ENCODE measurements at regions not wholly inside any gene's neighbourhood (a gene's known extent, or its start where the extent isn't known, plus 50 kb on each side); places are given as distances from the start of the nearest gene placed in this dataset.

DNA sequence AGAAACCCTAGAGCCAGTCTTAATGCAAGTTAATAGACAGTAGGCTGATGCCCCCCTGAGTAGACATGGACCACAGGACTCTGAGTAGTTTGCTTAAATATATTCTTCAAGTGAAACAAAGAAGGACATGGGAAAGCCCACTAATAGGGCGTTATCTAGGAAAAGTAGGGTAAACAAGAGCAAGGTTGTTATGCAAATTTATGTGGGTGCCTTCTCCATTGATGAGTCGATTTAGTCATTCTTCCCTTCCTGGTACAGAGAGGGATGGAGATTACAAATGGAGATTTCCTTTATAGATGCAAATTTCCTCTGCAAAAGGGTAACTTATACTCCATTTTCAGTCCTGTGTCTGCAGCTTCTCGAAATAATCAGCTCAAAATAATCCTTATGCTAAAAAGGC lies 262.0 kb downstream of the CD83 start (continued):
- TF ChIP-seq, protein P1, sequence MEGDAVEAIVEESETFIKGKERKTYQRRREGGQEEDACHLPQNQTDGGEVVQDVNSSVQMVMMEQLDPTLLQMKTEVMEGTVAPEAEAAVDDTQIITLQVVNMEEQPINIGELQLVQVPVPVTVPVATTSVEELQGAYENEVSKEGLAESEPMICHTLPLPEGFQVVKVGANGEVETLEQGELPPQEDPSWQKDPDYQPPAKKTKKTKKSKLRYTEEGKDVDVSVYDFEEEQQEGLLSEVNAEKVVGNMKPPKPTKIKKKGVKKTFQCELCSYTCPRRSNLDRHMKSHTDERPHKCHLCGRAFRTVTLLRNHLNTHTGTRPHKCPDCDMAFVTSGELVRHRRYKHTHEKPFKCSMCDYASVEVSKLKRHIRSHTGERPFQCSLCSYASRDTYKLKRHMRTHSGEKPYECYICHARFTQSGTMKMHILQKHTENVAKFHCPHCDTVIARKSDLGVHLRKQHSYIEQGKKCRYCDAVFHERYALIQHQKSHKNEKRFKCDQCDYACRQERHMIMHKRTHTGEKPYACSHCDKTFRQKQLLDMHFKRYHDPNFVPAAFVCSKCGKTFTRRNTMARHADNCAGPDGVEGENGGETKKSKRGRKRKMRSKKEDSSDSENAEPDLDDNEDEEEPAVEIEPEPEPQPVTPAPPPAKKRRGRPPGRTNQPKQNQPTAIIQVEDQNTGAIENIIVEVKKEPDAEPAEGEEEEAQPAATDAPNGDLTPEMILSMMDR (IDR thresholded peaks at IDR 0.05), result no peak
- TF ChIP-seq FOSL2 (IDR thresholded peaks at IDR 0.05; ENCODE audit: borderline replicate concordance, low read depth), result no peak

- Histone ChIP-seq H3F3A (replicated peaks; ENCODE audit: insufficient read depth) (no peaks in the 10 kb centered on the region), H3K9me2 (no peaks in the 10 kb centered on the region), H3K9ac (no peak overlapping the region), H3K36me3 (replicated peaks in 1 of 2; ENCODE audit: control insufficient read depth in 1 of 2, insufficient read depth in 2 of 2, low read length in 1 of 2) (no peaks in the 10 kb centered on the region), H3K27me3 (ENCODE audit: insufficient read depth) (no peaks in the 10 kb centered on the region), H3K4me3 (ENCODE audit: low read depth in 2 of 2, low read length in 1 of 2) (no peak overlapping the region), H4K20me1 (ENCODE audit: insufficient read depth) (no peaks in the 10 kb centered on the region), H3K9me3 (no peaks in the 10 kb centered on the region), H3K27ac (ENCODE audit: low read depth in 2 of 2, low read length in 1 of 2) (no peak overlapping the region), H2AFZ (ENCODE audit: low read depth) (no peak overlapping the region), H3K4me2 (no peak overlapping the region), H3K79me2 (ENCODE audit: insufficient read depth) (no peaks in the 10 kb centered on the region), H3K4me1 (ENCODE audit: control insufficient read depth in 1 of 2, insufficient read depth in 2 of 2, low read depth in 1 of 2, low read length in 1 of 2) (peaks cover 0 to 9% of the 10 kb centered on the region in 2 experiments; a peak in 2 of 4 replicates)
- no peak for DNase-seq
- TF ChIP-seq, protein P2, sequence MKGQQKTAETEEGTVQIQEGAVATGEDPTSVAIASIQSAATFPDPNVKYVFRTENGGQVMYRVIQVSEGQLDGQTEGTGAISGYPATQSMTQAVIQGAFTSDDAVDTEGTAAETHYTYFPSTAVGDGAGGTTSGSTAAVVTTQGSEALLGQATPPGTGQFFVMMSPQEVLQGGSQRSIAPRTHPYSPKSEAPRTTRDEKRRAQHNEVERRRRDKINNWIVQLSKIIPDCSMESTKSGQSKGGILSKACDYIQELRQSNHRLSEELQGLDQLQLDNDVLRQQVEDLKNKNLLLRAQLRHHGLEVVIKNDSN (IDR thresholded peaks at IDR 0.05; ENCODE audit: borderline replicate concordance, low read depth), result no peak
- TF ChIP-seq RXRA (IDR thresholded peaks at IDR 0.05; ENCODE audit: borderline replicate concordance, low read depth), result no peak
- TF ChIP-seq NRF1 (IDR thresholded peaks at IDR 0.05; ENCODE audit: low read depth, low read length), result no peak
- TF ChIP-seq, protein P3, sequence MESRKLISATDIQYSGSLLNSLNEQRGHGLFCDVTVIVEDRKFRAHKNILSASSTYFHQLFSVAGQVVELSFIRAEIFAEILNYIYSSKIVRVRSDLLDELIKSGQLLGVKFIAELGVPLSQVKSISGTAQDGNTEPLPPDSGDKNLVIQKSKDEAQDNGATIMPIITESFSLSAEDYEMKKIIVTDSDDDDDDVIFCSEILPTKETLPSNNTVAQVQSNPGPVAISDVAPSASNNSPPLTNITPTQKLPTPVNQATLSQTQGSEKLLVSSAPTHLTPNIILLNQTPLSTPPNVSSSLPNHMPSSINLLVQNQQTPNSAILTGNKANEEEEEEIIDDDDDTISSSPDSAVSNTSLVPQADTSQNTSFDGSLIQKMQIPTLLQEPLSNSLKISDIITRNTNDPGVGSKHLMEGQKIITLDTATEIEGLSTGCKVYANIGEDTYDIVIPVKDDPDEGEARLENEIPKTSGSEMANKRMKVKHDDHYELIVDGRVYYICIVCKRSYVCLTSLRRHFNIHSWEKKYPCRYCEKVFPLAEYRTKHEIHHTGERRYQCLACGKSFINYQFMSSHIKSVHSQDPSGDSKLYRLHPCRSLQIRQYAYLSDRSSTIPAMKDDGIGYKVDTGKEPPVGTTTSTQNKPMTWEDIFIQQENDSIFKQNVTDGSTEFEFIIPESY (IDR thresholded peaks at IDR 0.05; ENCODE audit: borderline replicate concordance, low read depth), result no peak
- TF ChIP-seq, protein P4, sequence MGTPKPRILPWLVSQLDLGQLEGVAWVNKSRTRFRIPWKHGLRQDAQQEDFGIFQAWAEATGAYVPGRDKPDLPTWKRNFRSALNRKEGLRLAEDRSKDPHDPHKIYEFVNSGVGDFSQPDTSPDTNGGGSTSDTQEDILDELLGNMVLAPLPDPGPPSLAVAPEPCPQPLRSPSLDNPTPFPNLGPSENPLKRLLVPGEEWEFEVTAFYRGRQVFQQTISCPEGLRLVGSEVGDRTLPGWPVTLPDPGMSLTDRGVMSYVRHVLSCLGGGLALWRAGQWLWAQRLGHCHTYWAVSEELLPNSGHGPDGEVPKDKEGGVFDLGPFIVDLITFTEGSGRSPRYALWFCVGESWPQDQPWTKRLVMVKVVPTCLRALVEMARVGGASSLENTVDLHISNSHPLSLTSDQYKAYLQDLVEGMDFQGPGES (IDR thresholded peaks at IDR 0.05; ENCODE audit: low read depth, low read length), result no peak
- no peak for TF ChIP-seq MEF2A (IDR thresholded peaks at IDR 0.05; ENCODE audit: borderline replicate concordance, low read depth)
- TF ChIP-seq TCF12 (IDR thresholded peaks at IDR 0.05), result no peak
- no peak for TF ChIP-seq TAF1 (IDR thresholded peaks at IDR 0.05; ENCODE audit: borderline replicate concordance, low read depth, low read length)
- TF ChIP-seq, protein P1 (IDR thresholded peaks at IDR 0.05), result no peak
- no peak for TF ChIP-seq EZH2phosphoT487 (IDR thresholded peaks at IDR 0.05; ENCODE audit: borderline replicate concordance, low read depth)
- no peak for TF ChIP-seq RCOR1 (IDR thresholded peaks at IDR 0.05; ENCODE audit: low read length)
- TF ChIP-seq SMC3 (IDR thresholded peaks at IDR 0.05; ENCODE audit: low read depth, low read length), result no peak
- no peak for TF ChIP-seq YY1 (IDR thresholded peaks at IDR 0.05; ENCODE audit: low read depth)
- TF ChIP-seq JUND (IDR thresholded peaks at IDR 0.05), result no peak
- TF ChIP-seq, protein P5, sequence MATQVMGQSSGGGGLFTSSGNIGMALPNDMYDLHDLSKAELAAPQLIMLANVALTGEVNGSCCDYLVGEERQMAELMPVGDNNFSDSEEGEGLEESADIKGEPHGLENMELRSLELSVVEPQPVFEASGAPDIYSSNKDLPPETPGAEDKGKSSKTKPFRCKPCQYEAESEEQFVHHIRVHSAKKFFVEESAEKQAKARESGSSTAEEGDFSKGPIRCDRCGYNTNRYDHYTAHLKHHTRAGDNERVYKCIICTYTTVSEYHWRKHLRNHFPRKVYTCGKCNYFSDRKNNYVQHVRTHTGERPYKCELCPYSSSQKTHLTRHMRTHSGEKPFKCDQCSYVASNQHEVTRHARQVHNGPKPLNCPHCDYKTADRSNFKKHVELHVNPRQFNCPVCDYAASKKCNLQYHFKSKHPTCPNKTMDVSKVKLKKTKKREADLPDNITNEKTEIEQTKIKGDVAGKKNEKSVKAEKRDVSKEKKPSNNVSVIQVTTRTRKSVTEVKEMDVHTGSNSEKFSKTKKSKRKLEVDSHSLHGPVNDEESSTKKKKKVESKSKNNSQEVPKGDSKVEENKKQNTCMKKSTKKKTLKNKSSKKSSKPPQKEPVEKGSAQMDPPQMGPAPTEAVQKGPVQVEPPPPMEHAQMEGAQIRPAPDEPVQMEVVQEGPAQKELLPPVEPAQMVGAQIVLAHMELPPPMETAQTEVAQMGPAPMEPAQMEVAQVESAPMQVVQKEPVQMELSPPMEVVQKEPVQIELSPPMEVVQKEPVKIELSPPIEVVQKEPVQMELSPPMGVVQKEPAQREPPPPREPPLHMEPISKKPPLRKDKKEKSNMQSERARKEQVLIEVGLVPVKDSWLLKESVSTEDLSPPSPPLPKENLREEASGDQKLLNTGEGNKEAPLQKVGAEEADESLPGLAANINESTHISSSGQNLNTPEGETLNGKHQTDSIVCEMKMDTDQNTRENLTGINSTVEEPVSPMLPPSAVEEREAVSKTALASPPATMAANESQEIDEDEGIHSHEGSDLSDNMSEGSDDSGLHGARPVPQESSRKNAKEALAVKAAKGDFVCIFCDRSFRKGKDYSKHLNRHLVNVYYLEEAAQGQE (IDR thresholded peaks at IDR 0.05; ENCODE audit: low read depth, low read length), result no peak
- no peak for TF ChIP-seq RAD21 (IDR thresholded peaks at IDR 0.05; ENCODE audit: low read length)
- TF ChIP-seq ELF1 (IDR thresholded peaks at IDR 0.05), result no peak
- ChIA-PET POLR2A (no interaction called here), CTCF (no interaction called here)
- 35% methylated on average over 10 of the region's 10 CpGs for WGBS (ENCODE audit: low lambda C conversion rate)
Observed at GRCh38 chr6:14380086-14380820, 262.7 kb downstream of the CD83 start.

Measured in SK-N-SH (cell line).